GM12892 (cell line): ENCODE measurements at regions not wholly inside any gene's neighbourhood (a gene's known extent, or its start where the extent isn't known, plus 50 kb on each side); places are given as distances from the start of the nearest gene placed in this dataset.

Experiments
- DNase-seq: peaks from one replicate; pipeline ENCODE4 v3.0.0; 2011; ENCODE audit not compliant: insufficient read length
- FAIRE-seq: peaks from 2 replicates; lab custom pipeline; 2011; peaks lifted over from hg19 to GRCh38; lab: Jason Lieb, UNC
- POLR2A ChIP-seq: IDR thresholded peaks from 2 replicates; pipeline ENCODE4 v1.6.1; 2011; ENCODE audit warnings: low read depth, low read length, control low read depth
- POLR2AphosphoS5 ChIP-seq: IDR thresholded peaks from 2 replicates; pipeline ENCODE4 v1.6.1; 2011; ENCODE audit warnings: low read depth, low read length, control low read depth
- TAF1 ChIP-seq: IDR thresholded peaks from 2 replicates; pipeline ENCODE4 v1.6.1; 2011; ENCODE audit warnings: low read depth, mild to moderate bottlenecking, control low read depth, low read length, borderline replicate concordance

- FAIRE-seq: no peak
These were observed 213.1 kb upstream of the DCN start for GRCh38 chr12:91395628-91396135.

GRCh38 chr12:91394903-91395302, 212.3 kb upstream of the DCN start:
- no peak for DNase-seq
- TF ChIP-seq POLR2AphosphoS5 (no peak), TAF1 (no peak), POLR2A (no peak)

More at GRCh38 chr12:91395628-91396135, 213.1 kb upstream of the DCN start:
- TF ChIP-seq TAF1: no peak
- TF ChIP-seq POLR2A: no peak
- no peak for TF ChIP-seq POLR2AphosphoS5
- no peak for DNase-seq

GRCh38 chr12:91388573-91388972, 206.0 kb upstream of the DCN start:
- DNase-seq (no peak), FAIRE-seq (no peak)
- TF ChIP-seq POLR2A (no peak), POLR2AphosphoS5 (no peak), TAF1 (no peak)

More at GRCh38 chr12:91394903-91395302, 212.3 kb upstream of the DCN start:
- FAIRE-seq: no peak

- no peak for DNase-seq
- TF ChIP-seq POLR2A (no peak), POLR2AphosphoS5 (no peak), TAF1 (no peak)
- peak; percentile 17 for FAIRE-seq
These were observed 205.0 kb upstream of the DCN start for GRCh38 chr12:91387461-91388134.

- FAIRE-seq (no peak), DNase-seq (no peak)
- TF ChIP-seq TAF1 (no peak), POLR2AphosphoS5 (no peak), POLR2A (no peak)
These were observed 202.2 kb upstream of the DCN start for GRCh38 chr12:91384806-91385205.

GRCh38 chr12:91384366-91384765, 201.7 kb upstream of the DCN start:
- TF ChIP-seq POLR2AphosphoS5: no peak
- TF ChIP-seq TAF1: no peak
- TF ChIP-seq POLR2A: no peak
- DNase-seq: no peak
- FAIRE-seq: no peak

GRCh38 chr12:91383099-91383498, 200.5 kb upstream of the DCN start:
- FAIRE-seq (no peak), DNase-seq (no peak)
- TF ChIP-seq POLR2A (no peak), POLR2AphosphoS5 (no peak), TAF1 (no peak)

GRCh38 chr12:91382081-91382543, 199.5 kb upstream of the DCN start:
- FAIRE-seq (peak; percentile 87), DNase-seq (no peak)
- TF ChIP-seq POLR2AphosphoS5 (no peak), POLR2A (no peak), TAF1 (no peak)

- TF ChIP-seq POLR2A: no peak
- TF ChIP-seq POLR2AphosphoS5: no peak
- no peak for TF ChIP-seq TAF1
- FAIRE-seq (peak; percentile 57), DNase-seq (no peak)
These were observed 198.7 kb upstream of the DCN start for GRCh38 chr12:91381309-91381804.

- FAIRE-seq: no peak
- TF ChIP-seq TAF1: no peak
- TF ChIP-seq POLR2A: no peak
- no peak for TF ChIP-seq POLR2AphosphoS5
- DNase-seq: no peak
These were observed 198.0 kb upstream of the DCN start for GRCh38 chr12:91380631-91381030.

- TF ChIP-seq POLR2AphosphoS5 (no peak), POLR2A (no peak)
- DNase-seq (no peak), FAIRE-seq (no peak)
These were observed 196.6 kb upstream of the DCN start for GRCh38 chr12:91379051-91379775.
